IPS DF 19.7 (cell line): ENCODE measurements at regions not wholly inside any gene's neighbourhood (a gene's known extent, or its start where the extent isn't known, plus 50 kb on each side); places are given as distances from the start of the nearest gene placed in this dataset.
A peak's percentile ranks its signal among the peaks of the same experiment; 100 is the strongest.
"Not testable (repeated sequence)": the region's sequence is repeated elsewhere in the genome, so short reads cannot be mapped to it uniquely, and the experiment has no call there.

Experiments
- DNase-seq: peaks from one replicate; pipeline ENCODE4 v3.0.0-alpha.2; 2013; ENCODE audit warnings: low read depth, low spot score

DNA sequence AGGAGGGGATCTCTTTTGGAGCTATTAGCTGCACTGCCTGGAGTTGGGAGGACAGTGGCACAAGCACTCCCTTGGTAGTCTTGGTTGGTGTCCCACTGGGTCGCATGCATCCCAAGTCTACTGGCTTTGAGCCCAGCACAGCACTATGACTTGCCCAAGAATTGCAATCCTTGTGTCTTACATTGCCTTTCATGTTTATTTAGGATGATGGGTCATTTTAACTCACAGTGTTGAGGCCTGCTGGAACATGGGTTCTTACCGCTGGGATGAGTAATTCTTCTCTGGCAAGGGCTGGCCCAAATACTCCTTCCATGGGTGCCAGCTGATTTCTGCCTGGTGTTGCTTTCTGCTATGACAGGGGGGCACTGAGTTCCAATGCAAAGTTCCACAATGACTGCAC, 185.5 kb downstream of the TEX13C start:
- no peak for DNase-seq

DNA sequence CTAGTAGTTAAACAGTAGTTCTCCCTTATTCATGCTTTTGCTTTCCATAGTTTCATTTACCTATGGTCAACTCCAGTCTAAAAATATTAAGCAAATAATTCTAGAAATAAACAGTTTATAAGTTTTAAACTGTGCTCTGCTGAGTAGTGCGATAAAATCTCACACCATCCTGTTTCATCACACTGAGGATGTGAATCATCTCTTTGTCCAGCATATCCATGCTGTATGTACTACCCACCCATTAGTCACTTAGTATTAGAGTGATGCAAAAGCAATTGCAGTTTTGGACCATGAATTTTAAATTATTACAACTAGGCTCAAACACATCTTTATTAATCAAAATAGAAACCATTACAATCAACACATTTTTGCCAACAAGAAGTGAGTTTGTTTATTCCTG, 187.4 kb downstream of the TEX13C start:
- no peak for DNase-seq

DNA sequence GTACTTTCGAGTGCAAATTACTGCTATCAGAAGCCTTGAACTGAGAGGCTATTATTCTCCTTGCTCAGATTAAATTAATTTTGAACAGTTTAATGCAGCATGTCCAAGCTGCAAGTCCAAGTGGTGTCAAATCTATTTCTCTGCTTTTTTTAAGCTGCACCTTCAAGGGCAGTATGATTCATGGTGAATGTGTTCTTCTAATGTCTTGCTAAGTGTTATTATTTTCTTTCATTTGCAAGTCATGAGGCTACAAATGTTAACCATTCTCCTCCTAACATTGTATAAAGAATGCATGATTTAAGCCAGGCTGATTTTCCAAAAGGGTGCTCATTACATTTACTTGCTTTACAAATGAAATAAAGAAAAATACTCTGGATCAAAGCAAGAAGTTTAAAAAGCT, 200.4 kb downstream of the TEX13C start:
- DNase-seq, result no peak

DNA sequence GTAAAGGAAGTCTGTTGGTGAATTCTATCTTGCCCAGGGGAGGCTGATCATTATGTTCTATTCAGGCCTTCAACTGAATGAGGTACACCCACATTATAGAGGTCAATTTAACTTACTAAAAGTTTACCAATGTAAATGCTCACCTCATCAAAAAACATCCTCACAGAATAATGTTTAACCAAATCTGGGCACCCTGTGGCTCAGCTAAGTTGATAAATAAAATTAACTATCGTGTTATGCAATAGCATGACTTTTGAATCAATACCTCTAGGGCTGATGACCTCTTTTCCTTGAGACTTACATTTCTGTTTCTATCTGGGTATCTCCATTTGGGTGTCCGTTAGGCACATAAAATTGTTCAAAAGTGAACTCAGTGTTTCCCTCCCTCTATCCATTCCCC, 203.1 kb downstream of the TEX13C start:
- DNase-seq, result no peak

DNA sequence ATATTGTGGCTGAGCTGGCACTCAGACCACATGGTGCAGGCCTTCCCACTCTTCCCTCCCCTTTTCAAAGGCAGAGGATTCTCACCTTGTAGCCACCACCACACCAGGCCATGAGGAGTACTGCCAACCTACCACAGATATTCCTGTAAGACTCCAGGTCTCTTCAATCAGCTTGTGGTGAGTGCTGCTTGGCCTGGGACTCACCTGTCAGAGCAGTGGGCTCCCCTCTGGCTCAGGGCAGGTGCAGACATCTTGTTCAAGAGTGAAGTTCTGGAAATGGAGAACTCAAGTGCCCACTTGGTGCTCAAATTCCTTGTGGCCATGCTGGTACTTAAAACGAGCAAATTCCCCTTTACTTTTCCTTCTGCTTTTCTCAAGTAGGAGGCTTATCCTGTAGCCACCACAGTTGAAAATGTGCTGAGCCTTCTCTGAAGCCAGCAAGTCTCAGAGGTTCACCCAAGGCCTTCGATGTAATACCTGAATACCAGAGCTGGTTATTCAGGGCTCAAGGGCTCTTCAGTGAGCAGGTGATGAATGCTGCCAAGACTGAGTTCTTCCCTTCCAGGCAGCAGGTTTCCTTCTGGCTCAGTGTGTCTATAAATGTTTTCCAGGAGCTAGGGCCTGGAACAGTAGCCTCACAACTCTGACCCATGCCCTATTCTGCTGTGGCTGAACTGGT, 212.9 kb downstream of the TEX13C start:
- no peak for DNase-seq

DNA sequence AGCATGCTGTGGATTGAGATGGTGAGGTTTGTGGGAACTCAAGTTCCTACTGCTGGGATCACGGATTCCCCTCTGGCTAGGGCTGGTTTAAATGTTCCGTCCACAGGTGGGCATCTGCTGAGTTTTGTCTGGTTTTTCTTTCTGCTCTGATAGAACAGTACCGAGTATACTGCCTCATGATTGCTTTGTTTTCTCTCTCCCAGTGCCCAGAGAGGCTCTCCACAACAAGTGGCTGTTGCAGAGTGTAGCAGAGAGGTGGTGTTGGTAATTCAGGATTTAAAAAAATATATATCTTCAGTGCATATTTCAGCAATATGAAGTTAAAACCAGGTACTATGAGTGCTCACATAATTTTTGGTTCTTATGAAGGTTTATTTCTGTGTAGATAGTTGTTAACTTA, 213.7 kb downstream of the TEX13C start:
- no peak for DNase-seq

DNA sequence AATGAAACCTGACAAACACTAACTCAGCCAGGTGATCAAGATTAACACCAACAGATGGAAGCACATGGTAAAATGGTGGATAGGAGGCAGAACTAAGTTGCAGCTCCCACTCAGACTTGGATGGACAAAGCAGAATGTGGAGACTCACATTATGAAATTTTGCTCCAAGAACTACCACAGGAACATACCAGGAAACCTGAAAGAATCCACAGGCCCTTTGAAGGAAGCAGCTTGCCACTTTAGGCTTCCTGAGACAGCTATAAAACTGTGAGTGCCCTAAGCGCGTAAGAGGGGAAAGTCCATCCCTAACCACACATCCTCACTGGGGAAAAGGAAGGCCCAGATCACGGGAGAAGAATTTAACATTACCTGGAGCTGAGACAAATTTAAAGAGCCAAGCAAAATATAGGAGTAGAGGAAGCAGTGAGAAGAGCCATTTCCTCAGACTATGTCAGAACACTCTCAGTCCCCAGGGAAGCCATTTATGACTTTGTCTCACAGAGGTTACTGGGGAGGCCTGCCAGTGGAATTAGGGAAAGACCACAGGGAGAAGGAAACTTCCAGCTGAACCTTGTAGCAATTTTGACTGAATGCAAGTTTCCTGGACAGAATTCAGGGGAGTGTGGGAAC, 224.5 kb downstream of the TEX13C start:
- DNase-seq, result no peak

DNA sequence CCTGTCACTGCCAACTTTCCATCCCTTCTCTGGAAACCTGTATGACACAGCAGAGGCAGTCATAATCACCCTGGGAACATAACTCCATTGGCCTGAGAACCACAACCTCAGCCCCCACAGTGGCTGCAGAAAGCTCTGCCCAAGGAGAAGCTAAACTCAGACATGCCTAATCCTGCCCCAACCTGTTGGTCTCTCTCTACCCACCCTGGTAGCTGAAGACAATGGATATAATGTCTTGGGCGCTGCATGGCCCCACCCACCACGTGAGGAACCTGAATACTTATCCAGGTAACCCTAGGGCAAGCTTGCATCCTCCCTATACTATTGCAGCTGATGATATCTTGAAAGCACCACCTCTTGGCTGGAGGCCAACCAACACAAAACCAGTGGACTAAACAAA, 225.2 kb downstream of the TEX13C start:
- DNase-seq, result no peak

DNA sequence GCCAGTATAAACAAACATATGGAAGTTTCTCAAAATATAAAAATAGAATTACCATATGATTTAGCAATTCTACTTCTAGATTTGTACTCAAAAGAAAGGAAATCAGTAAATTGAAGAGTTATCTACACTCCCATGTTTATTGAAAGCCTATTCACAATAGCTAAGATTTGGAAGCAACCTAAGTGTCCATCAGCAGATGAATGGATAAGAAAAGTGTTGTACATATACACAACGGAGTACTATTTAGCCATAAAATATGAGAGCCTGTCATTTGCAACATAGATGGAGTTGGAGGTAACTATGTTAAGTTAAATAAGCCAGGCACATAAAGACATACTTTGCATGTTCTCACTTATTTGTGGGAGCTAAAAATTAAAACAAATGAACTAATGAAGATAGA, 257.8 kb downstream of the TEX13C start:
- DNase-seq, result no peak

DNA sequence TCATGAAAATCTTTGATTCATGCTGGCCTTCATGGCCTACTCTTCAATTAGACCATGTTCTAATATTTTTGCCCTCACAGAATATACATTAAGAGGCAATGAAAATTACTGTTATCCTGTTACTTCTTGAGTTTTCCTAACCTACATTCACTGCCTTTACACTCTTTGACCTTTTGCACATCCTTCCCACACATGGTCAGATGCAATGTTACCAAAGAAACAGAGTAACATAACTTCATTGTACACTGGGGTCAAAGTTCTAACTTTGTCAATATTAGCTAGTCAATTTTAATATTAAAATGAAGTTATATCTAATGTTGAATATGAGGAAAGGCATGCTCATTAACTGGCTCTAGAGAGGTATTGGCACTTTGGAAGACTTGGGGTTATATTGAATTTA, 284.8 kb downstream of the TEX13C start:
- no peak for DNase-seq

DNA sequence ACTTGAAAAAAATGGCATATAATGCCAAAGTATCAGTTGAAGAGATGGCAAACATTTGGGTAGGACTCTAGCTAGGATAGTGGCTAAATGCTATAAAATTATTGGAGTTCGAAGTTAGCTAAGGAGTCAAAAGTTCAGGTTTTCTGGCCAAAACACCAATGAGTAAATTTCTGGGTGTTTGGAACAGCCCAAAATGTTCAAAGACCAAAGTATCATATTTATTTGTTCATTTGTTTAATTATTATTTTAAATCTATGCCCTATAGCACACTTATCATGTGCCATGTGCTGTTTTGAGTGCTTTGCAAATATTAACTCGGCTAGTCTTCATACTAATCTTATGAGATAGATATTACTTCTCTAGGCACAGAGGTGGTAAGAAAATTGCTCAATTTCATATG, 285.5 kb downstream of the TEX13C start:
- no peak for DNase-seq

DNA sequence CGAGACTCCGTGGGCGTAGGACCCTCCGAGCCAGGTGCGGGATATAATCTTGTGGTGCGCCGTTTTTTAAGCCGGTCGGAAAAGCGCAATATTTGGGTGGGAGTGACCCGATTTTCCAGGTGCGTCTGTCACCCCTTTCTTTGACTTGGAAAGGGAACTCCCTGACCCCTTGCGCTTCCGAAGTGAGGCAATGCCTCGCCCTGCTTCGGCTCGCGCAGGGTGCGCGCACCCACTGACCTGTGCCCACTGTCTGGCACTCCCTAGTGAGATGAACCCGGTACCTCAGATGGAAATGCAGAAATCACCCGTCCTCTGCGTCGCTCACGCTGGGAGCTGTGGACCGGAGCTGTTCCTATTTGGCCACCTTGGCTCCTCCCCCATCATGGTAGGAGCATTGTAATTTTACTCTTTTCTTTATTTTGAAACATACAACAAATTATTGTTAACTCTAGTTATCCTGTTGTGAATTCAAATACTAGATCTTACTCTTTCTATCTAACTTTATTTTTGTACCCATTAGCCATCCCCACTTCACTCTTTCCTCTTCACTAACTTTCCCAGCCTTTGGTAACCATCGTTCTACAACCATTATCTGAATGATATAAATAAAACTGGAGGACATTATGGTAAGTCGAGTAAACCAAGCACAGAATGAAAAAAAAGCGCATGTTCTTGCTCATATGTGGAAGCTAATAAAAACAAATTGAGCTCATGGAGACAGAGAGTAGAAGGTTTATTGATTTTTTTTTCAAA, 295.1 kb downstream of the TEX13C start:
- not testable (repeated sequence) for DNase-seq

DNA sequence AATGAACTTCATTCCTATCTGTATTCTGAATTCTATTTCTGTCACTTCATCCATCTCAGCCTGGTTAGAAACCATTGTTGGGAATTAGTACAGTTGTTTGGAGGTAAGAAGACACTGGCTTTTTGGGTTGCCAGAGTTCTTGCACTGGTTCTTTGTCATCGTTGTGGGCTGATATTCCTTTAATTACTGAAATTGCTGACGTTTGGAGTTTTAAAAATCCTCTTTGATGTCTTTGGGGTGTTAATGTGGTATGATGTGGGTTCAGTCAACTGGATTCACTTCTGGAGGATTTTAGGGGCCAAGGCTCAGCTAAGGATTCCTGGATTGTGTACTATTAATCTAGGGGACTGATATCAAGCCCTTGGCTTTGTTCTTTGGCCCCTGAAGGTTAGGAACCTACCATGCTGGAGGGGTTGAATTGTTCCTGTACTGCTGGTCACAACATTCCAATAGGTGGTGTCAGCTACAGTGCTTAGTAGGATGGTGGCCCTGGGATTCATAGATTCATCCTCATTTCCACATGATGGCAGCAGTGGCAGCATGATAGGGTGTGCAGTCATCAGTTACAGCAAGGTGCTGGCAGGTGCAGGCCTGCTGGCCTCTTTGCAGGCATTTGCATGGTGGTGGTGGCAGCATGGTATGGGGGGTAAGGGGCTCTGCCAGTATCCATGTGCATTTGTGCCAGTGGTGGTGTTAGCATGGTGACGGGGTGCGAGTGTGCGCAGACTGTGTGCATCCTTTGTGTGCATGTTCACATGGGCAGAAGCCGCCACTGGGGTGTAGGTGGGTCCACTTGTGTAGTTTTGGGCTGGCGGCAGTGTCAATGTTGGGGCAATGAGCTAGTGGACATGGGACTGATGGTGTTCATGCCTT, 301.3 kb downstream of the TEX13C start:
- DNase-seq, result no peak

DNA sequence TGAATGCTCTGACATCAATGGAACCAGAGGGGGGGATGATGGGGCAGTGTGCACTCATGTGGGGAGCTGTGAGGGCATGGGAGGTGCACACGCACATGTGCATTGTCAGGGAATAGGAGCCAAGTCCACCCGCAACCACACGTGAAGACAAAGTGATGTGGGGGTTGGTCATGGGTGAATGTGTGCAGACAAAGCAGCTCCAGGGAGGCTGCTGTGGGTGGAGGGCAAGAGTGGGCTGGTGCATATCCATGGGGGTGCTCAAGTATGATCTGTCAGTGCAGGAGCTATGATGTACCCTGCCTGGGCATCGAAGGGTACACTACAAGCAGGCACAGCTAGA, 301.9 kb downstream of the TEX13C start:
- no peak for DNase-seq

DNA sequence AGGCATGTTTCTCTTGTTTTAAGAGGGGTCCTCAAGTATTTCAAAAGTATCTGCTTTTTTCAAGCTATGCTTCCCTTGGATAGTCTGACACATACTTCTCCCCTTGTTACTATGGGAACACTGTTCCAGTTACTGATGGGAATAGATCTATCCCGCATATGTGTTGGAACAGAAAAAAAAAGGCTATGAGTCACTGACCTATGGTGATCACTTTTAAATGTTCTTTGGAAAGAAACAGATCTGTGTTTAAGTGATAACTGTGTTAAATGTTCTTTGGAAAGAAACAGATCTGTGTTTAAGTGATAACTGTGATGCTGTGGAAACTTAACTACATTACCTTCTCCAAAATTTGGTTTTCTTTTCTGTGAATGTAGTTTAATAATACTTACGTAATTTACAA, 303.2 kb downstream of the TEX13C start:
- DNase-seq, result no peak

DNA sequence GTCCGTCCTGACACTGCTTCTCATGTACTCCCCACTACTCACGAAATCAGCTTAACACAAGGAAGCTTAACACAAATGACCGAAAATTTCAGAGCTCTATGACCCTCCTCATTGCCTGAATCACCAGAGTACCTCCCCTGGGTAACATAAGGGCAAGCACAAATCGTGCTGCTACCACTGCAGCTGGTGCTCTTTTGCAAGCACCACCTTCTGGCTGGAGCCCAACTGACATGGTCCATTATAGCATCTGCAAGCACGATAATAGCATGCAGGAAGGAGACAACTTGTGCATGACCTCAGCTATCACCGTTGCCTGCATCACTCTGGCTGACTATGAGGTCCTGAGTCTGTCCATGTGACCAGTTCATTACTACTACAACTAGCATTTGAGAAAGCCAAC, 308.0 kb downstream of the TEX13C start:
- no peak for DNase-seq

DNA sequence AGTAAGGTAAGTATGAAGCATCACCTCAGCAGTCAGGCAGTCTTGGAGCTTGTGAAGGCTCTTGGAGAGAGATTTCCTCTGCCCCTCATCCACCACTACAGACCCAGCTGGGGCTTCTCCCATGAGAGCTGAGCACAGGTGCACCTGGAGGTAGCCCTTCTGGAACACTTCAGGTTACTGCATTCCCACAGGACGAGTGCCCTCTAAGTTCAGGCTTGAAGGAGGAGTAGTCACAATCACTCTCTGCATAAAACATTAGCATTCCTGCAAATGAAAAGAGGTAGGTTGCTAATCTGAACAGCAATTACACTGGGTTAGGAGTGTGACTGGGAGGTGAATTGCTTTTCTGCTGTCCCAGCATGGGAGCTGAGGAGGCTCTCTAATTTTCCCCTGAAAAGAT, 308.8 kb downstream of the TEX13C start:
- DNase-seq, result peak; percentile 30

DNA sequence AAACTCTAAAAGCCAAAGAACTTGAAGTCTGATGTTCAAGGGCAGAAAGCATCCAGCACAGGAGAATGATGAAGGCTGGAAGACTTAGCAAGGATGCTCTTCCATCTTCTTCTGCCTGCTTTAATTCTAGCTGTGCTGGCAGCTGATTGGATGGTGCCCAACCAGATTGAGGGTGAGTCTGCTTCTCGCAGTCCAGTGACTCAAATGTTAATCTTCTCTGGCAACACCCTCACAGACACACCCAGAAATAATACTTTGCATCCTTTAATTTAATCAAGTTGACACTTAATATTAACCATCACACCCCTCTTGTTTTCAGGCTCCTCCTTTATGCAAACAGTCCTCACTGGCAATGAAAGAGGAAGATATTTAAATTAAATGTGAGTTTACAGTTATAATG, 321.7 kb downstream of the TEX13C start:
- no peak for DNase-seq

DNA sequence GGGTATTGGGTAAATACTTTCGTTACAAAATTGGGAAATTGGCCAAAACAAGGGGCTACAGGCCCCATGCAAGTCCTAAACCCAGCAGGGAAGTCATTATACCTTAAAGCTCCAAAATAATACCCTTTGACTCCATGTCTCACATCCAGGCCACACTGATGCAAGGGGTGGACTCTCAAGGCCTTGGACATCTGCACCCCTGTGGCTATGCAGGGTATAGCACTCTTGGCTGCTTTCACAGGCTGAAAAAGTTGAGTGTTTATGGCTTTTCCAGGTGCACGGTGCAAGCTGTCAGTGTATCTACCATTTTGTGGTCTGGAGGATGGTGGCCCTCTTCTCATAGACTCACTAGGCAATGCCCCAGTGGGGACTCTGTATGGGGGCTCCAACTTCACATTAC, 326.5 kb downstream of the TEX13C start:
- DNase-seq, result no peak

DNA sequence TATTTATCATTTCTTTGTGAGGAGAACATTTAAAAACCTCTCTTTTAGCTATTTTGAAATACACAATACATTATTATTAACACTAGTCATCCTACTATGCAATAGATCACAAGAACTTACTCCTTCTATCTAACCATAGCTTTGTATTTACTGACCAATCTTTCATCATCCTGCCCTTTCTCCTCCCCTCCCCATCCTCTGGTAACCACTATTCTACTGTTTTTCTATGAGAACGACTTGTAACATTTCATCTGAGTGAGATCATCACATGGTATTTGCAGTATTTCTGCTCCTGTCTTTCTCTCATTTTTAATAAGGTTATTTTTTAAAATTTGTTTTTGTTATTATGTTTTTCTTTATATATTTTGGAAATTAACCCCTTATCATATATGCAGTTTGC, 331.8 kb downstream of the TEX13C start:
- DNase-seq, result no peak

DNA sequence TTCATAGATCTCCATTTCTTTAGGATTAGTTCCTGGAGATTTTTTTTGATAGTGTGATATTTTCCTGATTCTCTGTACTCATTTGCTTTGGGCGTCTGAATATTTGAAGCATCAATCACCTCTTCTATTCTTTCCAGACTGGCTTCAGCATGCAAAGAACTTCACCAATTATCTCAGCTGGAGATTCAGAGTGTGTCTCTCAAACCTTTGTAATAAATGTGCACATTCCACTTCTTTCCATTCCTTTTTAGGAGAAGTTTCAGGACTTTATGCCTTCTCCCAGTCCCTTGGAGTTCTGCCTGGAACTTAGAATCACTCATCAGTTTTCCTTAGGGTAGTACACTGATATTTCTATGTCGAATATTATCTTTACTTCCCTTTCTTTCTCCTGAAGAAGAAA, 334.8 kb downstream of the TEX13C start:
- DNase-seq, result no peak

DNA sequence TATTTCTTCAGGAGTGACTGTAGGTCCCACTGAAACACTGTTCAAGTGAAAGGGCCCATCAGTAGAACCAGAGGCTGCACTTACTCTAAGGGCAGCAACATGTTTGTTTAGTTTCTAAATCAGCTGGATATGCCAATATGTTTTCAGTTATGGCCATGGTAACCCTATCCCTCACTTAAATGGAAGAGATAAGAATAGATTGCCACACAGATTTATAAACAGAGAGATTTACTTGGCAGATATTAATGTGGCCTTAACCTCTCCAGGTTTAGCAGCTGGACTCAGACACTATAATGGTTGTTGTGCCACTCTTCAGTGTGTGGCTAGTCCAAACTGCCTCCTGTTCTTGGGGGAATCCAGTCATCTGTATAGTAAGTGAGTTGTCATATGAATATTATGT, 354.1 kb downstream of the TEX13C start:
- DNase-seq, result no peak
